ENCODE measurements at regions not wholly inside any gene's neighbourhood (a gene's known extent, or its start where the extent isn't known, plus 50 kb on each side); places are given as distances from the start of the nearest gene placed in this dataset.
A peak's percentile ranks its signal among the peaks of the same experiment; 100 is the strongest.

DNA sequence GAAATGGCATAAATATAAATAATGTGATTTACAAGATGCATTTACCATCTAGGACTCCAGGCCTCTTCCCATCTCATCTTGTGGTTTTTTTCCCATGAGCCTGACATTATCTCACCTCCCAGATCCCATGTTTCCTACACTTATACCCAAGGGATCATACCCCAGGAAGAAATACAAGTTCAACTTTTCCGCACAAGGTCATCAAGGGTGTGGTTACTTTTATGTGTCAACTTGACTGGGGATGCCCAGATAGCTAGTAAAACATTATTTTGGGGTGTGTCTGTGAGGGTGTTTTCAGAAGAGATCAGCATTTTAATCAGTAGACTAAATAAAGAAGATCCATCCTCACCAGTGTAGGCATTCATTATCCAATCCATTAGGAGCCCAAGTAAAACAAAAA is 176.3 kb upstream of the TNFAIP3 start:
- Histone ChIP-seq H3K9me3 (ENCODE audit: low read depth) (no peaks in the 10 kb centered on the region), H3K27ac (no peak overlapping the region), H3K36me3 (no peaks in the 10 kb centered on the region), H3K27me3 (no peaks in the 10 kb centered on the region), H3K4me1 (ENCODE audit: low read depth) (peaks cover 27% of the 10 kb centered on the region), H3K4me3 (no peak overlapping the region)
- TF ChIP-seq CTCF (IDR thresholded peaks at IDR 0.05; ENCODE audit: low read depth, low read length) = no peak
- DNase-seq (ENCODE audit: low read depth in 1 of 2, low spot score in 1 of 2) = no peak

- H3K9me3 ChIP-seq (ENCODE audit: low read depth) = no peaks in the 10 kb centered on the region
- peaks cover 41% of the 10 kb centered on the region for H3K4me1 ChIP-seq (ENCODE audit: low read depth)
- H3K27ac ChIP-seq = no peak overlapping the region
- H3K4me3 ChIP-seq = no peak overlapping the region
- no peaks in the 10 kb centered on the region for H3K36me3 ChIP-seq
- no peaks in the 10 kb centered on the region for H3K27me3 ChIP-seq
- no peak for TF ChIP-seq CTCF (IDR thresholded peaks at IDR 0.05; ENCODE audit: low read depth, low read length)
- no peak for DNase-seq (ENCODE audit: low read depth in 1 of 2, low spot score in 1 of 2)
These were observed 174.8 kb upstream of the TNFAIP3 start for GRCh38 chr6:137692308-137692707.

DNA sequence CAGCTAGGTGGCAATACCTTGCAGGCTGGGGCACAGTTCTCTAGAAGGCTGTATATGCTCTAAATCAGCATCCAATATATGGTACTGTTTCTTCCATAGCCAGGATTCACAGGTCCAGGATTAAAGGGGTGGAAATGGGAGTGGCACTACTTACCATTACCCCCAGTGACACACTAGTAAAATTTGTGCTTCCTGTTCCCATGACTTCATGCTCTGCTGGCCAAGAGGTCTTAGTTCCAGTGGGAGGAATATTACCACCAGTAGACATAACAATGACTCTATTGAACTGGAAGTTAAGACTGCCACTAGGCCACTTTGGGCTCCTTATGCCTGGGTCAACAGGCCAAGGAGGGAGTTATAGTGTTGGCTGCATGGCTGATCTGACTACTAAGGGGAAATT is 174.3 kb upstream of the TNFAIP3 start:
- Histone ChIP-seq H3K9me3 (ENCODE audit: low read depth) (no peaks in the 10 kb centered on the region), H3K4me3 (no peak overlapping the region), H3K27ac (no peak overlapping the region), H3K27me3 (no peaks in the 10 kb centered on the region), H3K36me3 (no peaks in the 10 kb centered on the region), H3K4me1 (ENCODE audit: low read depth) (peaks cover 43% of the 10 kb centered on the region)
- no peak for DNase-seq (ENCODE audit: low read depth in 1 of 2, low spot score in 1 of 2)
- TF ChIP-seq CTCF (IDR thresholded peaks at IDR 0.05; ENCODE audit: low read depth, low read length) = no peak

- Histone ChIP-seq H3K4me3 (no peak overlapping the region), H3K9me3 (ENCODE audit: low read depth) (no peaks in the 10 kb centered on the region), H3K27ac (no peak overlapping the region), H3K4me1 (ENCODE audit: low read depth) (peaks cover 50% of the 10 kb centered on the region), H3K27me3 (no peaks in the 10 kb centered on the region), H3K36me3 (no peaks in the 10 kb centered on the region)
- no peak for DNase-seq (ENCODE audit: low read depth in 1 of 2, low spot score in 1 of 2)
- TF ChIP-seq CTCF (IDR thresholded peaks at IDR 0.05; ENCODE audit: low read depth, low read length) = no peak
These were observed 173.3 kb upstream of the TNFAIP3 start for GRCh38 chr6:137693711-137694110.

GRCh38 chr6:137696765-137697164 is 170.3 kb upstream of the TNFAIP3 start:
- peak in 1 of 2 donors; percentile 86 for DNase-seq (ENCODE audit: low read depth in 1 of 2, low spot score in 1 of 2)
- H3K4me1 ChIP-seq (ENCODE audit: low read depth) = peaks cover 63% of the 10 kb centered on the region
- no peak overlapping the region for H3K4me3 ChIP-seq
- no peaks in the 10 kb centered on the region for H3K27me3 ChIP-seq
- no peak for TF ChIP-seq CTCF (IDR thresholded peaks at IDR 0.05; ENCODE audit: low read depth, low read length)
- H3K9me3 ChIP-seq (ENCODE audit: low read depth) = no peaks in the 10 kb centered on the region
- H3K27ac ChIP-seq = peak overlapping the region; percentile 99
- H3K36me3 ChIP-seq = no peaks in the 10 kb centered on the region

Data from cardiac muscle cell (in vitro differentiated cells and primary cell).